NCI-H1417 (cell line): ENCODE measurements at regions not wholly inside any gene's neighbourhood (a gene's known extent, or its start where the extent isn't known, plus 50 kb on each side); places are given as distances from the start of the nearest gene placed in this dataset.
A peak's percentile ranks its signal among the peaks of the same experiment; 100 is the strongest.

Experiments used
- DNase-seq, 3 experiments: peaks; one replicate each; lab custom pipeline; 2025; lab: John Stamatoyannopoulos, UW

DNA sequence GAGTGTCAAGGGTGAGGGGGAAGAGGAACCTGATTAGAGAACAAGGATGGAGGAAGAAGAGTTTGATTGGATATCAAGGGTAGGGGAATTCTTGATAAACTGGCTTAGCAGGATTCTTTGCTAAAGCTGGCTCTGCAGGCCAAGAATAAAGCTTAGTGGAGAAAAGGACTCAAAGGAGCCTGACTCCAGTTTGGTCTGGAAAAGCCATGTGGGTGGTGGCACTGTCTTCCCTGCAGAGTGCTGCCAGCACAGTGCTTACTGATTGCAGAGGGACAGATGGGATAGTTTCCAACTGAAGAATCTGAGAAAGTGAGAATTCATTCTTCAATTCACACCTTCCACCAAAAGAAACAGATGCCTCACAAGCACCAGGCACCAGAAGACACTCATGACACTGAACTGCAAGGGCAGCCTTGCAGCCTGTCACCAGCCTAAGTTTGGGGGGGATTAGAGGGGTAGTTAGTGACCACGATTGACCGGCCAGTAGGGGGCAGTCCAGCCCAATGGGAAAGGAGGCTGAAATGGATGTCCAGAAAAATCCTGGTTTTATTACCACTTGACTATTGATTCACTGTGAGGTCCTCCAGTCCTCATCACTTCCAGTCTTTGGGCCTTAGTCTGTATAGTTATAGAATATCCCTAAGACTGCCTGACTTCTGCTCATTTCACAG lies 334.5 kb downstream of the SMAD2 start:
- peak in 2 of 3 experiments; percentile 42 to 48 for DNase-seq

GRCh38 chr18:47594621-47595086 lies 335.8 kb downstream of the SMAD2 start:
- DNase-seq: peak; percentile 69 to 99 (median 90)

DNA sequence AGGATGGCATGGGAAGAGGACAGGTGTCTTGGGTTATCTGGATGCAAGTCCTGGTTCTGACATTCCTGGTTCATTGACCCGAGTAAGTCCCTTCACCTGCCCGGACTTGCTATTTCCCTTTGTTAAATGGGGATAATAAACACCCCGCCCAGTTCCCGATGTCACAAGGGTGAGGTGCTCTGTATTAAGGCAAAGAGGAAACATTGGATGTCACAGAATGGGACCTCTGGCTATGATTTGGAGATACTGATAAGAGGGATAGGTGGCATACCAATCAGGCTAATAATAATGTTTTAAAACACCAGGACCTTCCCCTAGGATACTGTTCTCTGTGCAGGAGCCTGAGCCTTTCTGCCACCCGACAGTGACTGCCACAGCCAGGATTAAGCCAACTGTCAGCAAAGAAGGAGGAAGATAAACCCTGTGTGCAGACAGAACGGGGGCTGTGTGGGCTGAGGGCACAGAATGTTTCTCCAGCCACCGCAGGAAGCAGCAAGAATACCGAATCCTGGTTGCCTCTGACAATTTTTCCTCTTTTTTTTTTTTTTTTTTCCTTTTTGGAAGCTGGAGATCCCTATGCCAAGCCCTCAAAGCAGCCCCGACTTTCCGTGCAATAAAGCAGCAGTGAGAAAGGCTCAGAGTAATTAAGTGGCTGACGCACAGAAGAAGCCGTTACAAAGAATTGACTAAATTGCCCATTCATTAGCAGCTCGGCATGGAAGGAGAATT lies 336.6 kb downstream of the SMAD2 start:
- peak; percentile 69 to 99 (median 90) for DNase-seq

DNA sequence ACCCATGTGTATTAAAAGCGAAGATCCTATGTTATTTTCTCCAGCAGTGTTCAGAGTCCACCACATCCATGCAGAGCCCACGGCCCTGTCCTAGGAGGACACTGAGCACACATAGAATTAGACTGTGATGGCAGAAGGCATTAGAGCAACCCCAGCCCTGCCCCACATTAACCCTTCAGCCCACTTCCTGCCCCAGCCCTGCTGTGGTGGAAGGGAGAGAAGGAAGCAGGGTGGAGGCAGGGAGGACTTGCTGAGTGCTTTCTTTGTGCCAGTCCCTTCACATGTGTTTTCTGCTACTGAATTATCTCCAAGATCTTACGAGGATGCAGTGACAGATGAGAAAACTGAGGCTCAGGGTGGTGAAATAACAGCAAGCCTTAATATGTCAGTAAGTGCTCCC lies 339.0 kb downstream of the SMAD2 start:
- no peak for DNase-seq

GRCh38 chr18:47587587-47587986 lies 336.1 kb upstream of the SKOR2 start:
- DNase-seq: no peak

DNA sequence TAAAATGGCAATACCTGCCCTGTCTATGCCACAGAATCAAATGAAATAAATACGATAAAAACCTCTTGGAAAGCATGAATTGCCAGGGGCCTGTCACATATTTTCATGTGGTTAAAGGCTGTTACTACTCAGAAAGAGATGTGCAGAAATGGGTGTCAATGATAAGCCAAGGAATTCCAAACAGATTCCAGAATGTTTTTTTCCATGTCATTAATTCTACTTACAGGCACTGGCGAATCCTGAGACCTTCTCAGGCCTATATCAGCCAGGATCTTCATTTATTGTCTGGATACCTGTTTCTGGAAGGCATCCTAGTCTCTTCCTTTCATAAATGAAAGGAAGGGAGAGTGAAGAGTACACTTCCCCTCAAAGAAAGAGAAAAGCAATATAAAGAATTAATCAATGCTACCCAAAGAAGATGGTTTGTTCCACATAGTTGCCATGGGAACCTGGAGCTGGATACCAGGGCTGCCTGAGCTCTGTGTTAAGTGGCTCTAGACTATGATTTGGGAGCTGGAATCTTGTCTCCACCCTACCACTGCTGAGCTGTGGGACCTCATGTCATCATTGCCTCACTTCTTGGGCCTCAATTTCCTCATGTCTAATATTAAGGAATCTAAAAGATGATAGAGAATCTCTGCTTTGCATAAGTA lies 335.1 kb upstream of the SKOR2 start:
- peak in 1 of 3 experiments; percentile 31 for DNase-seq

DNA sequence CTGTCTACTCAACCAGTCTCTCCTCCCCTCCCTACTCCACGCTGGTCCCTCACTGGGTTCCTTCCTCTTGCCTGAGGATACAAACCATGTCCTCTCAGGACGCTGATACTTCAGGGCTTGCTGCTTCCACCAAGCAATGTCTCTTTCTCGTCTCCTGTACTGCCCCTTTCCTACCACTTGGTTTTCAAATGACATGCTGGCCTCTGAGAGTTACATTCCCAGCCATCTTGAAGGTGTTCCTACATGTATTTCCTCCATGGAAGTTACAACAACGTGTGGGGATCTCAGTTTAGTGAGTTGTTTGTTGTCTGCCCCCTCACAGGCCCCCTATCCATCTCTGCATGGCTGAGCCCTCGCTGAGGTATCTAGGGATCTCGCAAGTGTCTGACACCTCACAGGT lies 334.5 kb upstream of the SKOR2 start:
- no peak for DNase-seq

GRCh38 chr18:47585136-47585535 lies 333.7 kb upstream of the SKOR2 start:
- no peak for DNase-seq

DNA sequence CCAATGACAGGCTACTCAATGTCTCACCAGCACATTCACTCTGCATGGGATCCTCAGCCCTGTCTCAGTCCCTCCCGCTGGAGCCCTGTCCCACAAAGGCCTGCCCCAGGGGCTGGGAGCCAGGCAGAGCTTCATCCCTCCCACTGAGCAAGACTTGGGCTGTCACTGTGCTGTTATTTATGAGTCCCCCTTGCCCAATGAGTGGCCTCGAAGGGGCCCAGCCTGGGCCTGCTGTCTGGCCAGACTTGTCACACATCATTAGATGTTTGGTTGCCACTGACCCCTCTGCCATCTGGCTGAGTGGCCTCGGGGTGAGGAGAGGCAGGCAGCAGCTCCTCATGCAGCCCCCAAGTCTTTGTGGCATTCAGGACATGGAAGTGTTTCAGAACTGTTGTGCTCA lies 330.6 kb upstream of the SKOR2 start:
- DNase-seq: no peak

DNA sequence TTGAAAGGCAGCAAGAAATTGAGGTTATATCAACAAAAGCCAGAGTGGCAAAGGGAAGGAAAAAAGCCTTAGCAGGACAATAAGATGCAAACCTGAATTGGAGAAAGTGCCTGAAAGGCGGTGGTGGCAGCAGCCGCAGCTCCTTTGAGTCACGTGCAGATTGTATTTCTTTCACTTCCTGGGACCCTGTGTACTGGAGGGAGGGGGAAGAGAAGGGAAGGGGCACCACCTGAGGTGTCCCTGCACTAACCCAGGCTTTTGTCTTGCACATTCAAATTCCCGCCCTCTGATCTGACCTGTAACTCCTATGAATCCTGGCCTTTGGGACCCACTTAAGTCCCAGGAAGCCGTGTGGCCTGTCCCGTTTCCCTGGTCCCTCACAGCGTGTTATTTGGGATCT lies 326.1 kb upstream of the SKOR2 start:
- DNase-seq: no peak

- peak; percentile 10 to 61 (median 39) for DNase-seq
Measured at GRCh38 chr18:47574966-47575365, 323.5 kb upstream of the SKOR2 start.

DNA sequence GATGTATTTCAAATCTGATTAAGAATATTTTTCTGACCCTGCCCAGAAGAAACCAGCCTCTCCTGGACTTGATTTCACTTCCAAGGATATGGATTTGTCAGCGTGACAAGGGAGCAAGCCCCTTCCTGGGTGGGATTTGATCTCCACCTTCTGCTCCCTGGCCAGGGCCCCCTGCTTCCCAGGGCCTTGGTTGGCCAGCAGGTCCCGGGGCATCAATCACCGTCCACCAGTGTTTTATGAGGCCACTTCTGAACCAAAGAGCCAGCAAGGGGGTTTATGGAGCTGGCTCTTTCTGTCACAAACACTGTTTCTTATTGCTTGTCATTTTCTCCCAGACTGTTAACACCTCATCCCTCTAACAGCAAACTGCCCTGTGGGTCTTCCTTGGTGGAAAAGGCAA lies 320.5 kb upstream of the SKOR2 start:
- DNase-seq: no peak

DNA sequence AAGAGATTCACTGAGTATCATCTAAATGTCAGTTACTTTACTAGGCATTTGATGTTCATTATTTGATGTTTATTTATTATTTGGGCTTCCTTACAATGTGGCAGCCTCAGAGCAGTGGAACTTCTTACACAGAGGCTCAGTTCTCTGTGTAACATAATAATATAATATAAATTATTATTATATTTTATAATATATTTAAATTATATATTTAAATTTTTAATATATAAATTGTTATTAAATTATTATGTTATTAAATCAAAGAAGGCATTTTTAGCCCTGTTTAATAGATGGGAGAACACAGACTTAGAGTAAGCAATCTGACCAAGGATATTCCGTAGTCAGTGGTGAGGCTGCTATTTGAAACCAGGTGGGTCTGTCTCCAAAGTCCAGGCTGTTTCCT lies 315.3 kb upstream of the SKOR2 start:
- DNase-seq: no peak

DNA sequence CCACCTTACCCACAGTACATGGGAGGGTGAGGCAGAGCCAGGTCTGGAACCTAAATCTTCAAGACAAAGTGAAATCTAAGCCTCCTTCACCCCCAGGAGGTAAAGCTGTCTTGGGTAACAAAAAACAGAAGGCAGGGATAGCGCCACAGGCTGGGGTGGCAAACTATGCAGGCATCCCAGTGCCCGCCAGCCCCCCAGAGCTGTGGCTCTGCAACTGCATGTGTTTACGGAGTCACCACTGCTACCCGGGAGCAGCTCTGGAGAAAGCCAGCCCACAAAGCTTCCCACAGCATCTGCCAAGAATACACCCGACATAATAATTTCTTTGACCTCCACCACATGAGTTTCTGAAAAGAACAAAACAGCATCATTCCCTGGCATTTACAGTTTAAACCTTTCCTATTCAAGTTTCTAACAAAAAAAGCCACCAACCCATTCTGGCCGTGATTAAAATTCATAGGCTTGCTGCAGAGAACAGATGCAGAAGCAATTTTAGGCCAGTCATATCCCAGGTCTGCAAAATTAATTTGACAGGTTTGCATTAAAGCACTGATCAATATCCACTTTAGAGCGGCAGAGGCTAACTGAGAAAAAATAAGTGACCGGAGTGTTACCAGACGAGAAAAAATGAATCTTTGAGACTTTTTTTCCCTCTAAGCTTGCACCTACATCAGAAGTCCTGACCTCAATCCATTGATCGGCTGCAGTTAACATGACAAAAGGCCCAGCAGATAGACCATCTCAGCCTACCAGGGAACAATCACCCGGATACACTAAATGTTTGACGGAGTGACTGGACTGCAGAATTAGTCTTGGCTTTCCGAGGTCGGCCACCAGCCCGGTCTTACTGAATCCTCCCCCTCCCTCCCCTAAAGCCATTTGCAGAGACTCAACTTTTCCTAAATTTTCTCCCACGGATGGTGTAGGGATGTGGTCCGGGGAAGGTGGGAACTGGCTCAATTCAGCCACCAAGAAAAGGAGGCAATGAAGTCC lies 309.6 kb upstream of the SKOR2 start:
- no peak for DNase-seq

GRCh38 chr18:47558110-47558750 lies 306.8 kb upstream of the SKOR2 start:
- DNase-seq: peak in 1 of 3 experiments; percentile 7

GRCh38 chr18:47557160-47557559 lies 305.7 kb upstream of the SKOR2 start:
- no peak for DNase-seq

- no peak for DNase-seq
Measured at GRCh38 chr18:47552783-47553182, 301.3 kb upstream of the SKOR2 start.

- no peak for DNase-seq
Measured at GRCh38 chr18:47550611-47551010, 299.2 kb upstream of the SKOR2 start.

DNA sequence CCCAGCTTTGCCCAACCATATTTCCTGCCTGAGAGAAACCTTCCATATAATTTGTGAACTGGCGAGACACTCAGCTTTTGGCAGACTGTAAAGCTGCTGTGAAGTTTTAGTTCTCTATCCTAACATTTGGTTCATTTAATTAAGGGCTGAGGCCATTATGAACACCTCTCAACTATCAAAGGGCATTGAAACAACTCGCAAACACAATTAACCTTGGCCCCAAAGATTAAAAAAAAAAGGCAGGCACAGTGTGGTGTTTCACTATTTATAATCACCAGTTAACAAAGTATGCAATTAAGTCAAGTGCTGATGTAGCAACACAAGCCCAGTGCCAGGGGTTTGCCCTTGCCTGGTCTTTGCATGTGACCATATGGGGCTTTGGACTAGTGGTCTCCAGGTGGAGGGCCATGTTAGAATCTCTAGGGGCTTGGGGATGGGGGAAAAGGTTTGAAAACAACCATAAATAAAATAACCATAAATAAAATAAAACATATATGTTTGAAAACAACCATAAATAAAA lies 297.6 kb upstream of the SKOR2 start:
- DNase-seq: peak in 2 of 3 experiments; percentile 67 to 95

DNA sequence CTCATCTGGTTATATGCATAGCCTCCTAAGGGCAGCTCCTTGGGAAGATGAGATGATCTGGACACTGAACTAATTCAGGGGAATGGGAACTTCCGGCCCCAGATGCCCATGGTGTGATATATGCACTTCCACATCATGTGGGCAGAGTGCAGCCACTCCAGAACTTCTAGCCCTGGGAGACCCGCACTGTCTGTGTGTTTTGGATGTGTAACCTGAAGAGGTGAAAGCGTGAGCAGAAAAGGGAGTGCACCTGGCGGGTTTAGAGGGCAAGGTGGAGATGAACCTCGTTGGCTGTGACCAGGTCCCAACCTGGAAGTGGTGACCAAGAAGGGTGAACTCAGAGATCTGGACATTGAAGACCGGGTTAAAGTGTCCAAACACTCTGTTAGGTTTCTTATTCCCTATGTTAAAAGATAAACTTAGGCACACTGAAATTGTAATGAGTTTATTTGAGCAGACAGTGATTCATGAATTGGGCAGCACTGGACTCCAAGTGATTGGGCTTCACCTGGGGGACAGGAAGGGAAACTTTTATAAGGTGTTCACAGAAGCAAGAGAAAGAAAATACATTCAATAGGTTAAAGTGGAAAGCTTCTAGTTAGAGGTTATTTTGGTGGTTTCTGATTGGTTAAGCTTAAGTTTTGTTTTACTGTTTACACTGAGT lies 296.2 kb upstream of the SKOR2 start:
- DNase-seq: no peak
